Activated T-cell treated with anti-CD3 and anti-CD28 coated beads for 48 hours (primary cell): ENCODE measurements at regions not wholly inside any gene's neighbourhood (a gene's known extent, or its start where the extent isn't known, plus 50 kb on each side); places are given as distances from the start of the nearest gene placed in this dataset.

Source experiments
- DNase-seq: peaks from one replicate; pipeline ENCODE4 v3.0.0-alpha.2; 2020; ENCODE audit warnings: low read depth

- DNase-seq = no peak
Measured at GRCh38 chr20:40542065-40542464, 147.0 kb downstream of the MAFB start.

GRCh38 chr20:40540166-40540565 lies 148.9 kb downstream of the MAFB start:
- DNase-seq = no peak

- no peak for DNase-seq
Measured at GRCh38 chr20:40538131-40538530, 150.9 kb downstream of the MAFB start.

GRCh38 chr20:40536808-40537207 lies 152.2 kb downstream of the MAFB start:
- DNase-seq = no peak

GRCh38 chr20:40535816-40536215 lies 153.2 kb downstream of the MAFB start:
- DNase-seq = no peak

- DNase-seq = peak; percentile 1
Measured at GRCh38 chr20:40532103-40532502, 156.9 kb downstream of the MAFB start.

- no peak for DNase-seq
Measured at GRCh38 chr20:40525351-40525750, 163.7 kb downstream of the MAFB start.

GRCh38 chr20:40524071-40524470 lies 165.0 kb downstream of the MAFB start:
- no peak for DNase-seq

- no peak for DNase-seq
Measured at GRCh38 chr20:40522405-40522804, 166.6 kb downstream of the MAFB start.

GRCh38 chr20:40521962-40522361 lies 167.1 kb downstream of the MAFB start:
- no peak for DNase-seq

- DNase-seq = no peak
Measured at GRCh38 chr20:40519918-40520317, 169.1 kb downstream of the MAFB start.

- DNase-seq = no peak
Measured at GRCh38 chr20:40512994-40513393, 176.0 kb downstream of the MAFB start.

- no peak for DNase-seq
Measured at GRCh38 chr20:40512591-40512990, 176.4 kb downstream of the MAFB start.

GRCh38 chr20:40511478-40511877 lies 177.6 kb downstream of the MAFB start:
- no peak for DNase-seq

GRCh38 chr20:40510622-40511021 lies 178.4 kb downstream of the MAFB start:
- no peak for DNase-seq

- DNase-seq = no peak
Measured at GRCh38 chr20:40508821-40509220, 180.2 kb downstream of the MAFB start.

- peak; percentile 4 for DNase-seq
Measured at GRCh38 chr20:40506537-40506939, 182.5 kb downstream of the MAFB start.

GRCh38 chr20:40503119-40503518 lies 185.9 kb downstream of the MAFB start:
- DNase-seq = no peak

- no peak for DNase-seq
Measured at GRCh38 chr20:40502576-40502975, 186.5 kb downstream of the MAFB start.

GRCh38 chr20:40499391-40499790 lies 189.6 kb downstream of the MAFB start:
- DNase-seq = no peak

GRCh38 chr20:40497899-40498691 lies 190.9 kb downstream of the MAFB start:
- no peak for DNase-seq

- no peak for DNase-seq
Measured at GRCh38 chr20:40495956-40496355, 193.1 kb downstream of the MAFB start.

GRCh38 chr20:40494248-40494647 lies 194.8 kb downstream of the MAFB start:
- no peak for DNase-seq

- DNase-seq = no peak
Measured at GRCh38 chr20:40493549-40493948, 195.5 kb downstream of the MAFB start.
